Activated CD4-positive, CD25-positive, alpha-beta regulatory T cell treated with anti-CD3 and anti-CD28 coated beads, Interleukin-2, amount 50 U/mL, for 72 hours (primary cell): ENCODE measurements at regions not wholly inside any gene's neighbourhood (a gene's known extent, or its start where the extent isn't known, plus 50 kb on each side); places are given as distances from the start of the nearest gene placed in this dataset.

Source experiments
- DNase-seq: peaks from one replicate; pipeline ENCODE4 v3.0.0; 2021

DNA sequence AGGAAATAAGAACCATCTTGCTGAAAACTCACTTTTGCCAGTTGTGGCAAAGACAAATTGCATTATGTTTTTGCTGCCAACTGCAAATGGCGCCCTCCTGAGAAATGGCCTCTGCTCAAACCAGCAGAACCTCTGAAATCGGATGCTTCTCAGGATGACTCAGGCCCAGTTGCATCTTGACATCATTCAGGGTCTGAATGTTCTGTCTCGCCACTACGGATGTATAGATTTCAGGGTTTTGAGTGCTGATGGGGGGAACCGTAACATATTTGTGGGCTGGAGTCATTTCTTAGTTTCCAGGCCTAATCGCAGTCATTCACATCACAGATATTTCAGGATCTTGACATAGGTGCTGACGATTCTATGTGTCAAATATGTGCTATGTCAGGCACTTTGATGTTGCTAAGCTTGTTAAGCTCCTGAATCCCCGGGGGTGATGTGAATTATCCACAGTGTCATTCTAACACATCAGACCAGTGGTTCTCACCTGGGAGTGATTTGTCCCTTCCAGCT, 207.1 kb downstream of the NFATC2 start:
- DNase-seq: no peak

DNA sequence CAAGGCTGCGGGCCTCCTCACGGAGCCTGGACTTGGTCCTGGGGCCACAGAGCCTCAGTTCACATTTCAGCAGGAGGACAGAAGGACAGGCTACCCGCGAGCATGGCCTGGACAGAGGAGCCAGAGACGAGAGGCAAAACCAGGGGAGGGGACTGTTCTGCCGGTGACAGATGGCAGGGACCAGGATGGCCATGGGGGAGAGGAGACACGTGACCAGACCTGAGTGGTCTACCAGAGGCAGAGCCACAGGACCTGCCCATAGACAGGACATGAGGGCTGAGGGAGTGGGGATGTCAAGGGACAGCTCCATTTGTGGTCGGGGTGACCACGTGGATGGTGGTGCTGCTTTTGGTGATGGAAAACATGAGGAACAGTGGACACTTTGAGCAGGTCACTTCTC, 207.9 kb downstream of the NFATC2 start:
- DNase-seq: no peak

DNA sequence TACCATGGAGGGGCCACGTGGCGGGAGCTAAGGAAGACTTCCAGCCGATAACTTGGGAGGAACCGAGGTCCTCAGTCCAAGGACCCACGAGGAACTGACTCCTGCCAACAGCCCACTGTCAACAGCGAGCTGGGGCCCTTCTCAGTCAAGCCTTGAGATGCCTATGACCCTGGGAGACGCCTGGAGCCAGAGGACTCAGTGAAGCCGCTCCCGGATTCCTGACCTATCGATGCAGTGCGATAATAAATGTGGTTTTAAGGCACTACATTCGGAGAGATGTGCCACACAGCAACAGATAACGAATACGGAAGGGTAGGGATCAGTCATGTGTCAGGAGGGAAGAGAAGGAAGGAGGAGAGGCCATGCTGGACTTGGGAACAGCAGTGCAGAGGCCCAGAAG, 208.5 kb downstream of the NFATC2 start:
- DNase-seq: no peak

DNA sequence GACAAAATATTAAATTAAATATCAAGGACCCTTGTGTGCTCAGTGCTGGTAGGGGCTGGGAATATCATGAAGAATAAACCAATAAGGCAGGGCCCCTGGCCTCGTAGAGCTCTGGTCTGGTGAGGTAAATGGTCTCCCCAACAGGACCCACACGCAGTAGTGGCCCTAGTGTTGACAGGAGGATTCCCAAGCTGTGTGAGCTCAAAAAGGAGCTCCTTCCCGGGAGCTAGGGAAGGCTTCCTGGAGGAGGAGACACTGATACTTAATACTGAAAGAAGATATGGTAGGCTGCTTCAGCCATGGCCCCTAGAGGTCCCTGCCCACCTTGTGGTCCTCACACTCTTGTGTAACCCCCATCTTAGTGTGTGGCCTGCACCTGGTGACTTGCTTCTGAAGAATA, 209.1 kb downstream of the NFATC2 start:
- DNase-seq: no peak

DNA sequence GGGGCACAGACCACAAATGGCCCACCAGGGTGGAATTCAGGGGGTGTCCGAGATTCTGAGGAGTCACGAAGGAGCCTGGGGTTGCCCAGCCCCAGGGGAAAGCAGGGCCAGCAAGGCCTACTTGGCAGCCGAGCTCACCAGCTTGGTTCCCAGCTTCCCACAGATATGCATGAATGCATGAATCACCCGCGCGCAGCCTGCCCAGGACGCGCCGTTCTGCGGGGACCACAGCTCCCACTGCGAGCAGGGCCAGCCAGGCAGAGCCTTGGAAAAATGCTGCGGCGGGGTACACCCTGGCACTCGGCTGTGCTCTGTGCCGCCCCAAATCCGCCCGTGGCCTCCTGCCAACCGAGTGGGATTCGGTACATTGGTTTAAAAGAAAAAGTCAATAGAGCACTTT, 211.0 kb downstream of the NFATC2 start:
- no peak for DNase-seq

DNA sequence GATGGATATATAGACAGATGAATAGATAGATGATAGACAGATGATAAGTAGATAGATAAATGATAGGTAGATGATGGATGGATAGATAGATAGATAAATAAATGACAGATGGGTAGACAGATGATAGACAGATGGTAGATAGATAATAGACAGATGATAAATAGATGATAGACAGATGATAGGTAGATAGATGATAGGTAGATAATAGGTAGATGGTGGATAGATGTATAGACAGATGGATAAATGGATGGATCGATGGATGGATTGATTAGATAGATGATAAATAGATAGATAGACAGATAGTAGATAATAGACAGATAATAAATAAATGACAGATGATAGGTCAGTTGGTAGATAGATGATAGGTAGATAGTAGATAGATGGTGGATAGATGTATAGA, 212.7 kb downstream of the NFATC2 start:
- DNase-seq: no peak

DNA sequence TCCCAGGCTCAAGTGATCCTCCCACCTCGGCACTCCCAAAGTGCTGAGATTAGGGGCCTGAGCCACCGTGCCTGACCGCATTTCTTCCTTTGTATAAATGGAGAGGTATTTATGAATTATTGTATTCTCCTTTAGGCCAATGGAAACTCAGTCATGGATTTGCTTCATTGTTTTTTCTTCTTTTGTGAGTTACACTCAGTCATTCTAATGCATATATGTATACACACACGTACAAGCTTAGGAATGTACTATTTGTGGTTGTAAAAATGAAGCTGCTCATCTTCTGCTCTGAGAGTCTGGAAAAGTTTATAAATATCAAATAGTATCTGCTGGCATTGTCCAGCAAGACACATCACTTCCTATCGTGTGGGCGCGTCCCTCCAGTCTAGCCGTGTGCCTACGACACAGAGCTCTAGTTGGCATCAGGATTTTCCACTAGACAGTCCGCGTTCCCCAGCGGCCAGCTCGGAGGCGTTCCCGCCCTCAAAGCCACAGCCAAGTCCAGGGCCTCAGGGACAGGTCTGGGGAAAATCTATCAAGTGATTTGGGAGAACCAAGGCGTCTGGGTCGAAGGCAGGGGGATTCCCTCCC, 215.2 kb downstream of the NFATC2 start:
- DNase-seq: no peak

DNA sequence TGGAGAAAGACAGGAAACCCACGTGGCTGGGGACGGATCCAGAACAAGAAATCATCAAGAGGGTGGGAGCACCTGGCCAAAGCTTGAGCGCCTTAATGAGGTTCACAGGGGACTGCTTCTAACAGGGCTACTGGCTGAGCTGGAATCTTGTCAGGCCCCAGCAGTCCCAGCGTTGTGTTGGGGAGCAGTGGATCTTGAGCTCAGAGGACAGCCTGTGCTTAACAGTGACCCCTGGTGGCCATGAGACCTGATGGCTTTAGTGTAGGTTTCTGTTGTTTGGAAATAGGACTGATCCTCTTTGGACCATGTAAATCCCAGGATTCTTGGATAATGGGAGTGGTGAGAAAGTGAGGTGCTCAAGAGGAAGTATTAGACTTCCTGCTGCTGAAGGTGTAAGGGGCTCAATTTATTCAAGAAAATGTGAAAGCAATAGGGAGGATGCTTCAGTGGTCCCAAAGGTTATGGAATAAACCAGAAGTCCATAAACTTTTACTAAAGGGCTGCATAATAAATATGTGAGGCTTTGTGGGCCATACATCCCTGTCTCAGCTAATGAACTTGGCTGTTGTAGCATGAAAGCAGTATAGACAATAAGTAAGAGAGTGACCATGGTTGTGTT, 216.2 kb downstream of the NFATC2 start:
- DNase-seq: no peak

DNA sequence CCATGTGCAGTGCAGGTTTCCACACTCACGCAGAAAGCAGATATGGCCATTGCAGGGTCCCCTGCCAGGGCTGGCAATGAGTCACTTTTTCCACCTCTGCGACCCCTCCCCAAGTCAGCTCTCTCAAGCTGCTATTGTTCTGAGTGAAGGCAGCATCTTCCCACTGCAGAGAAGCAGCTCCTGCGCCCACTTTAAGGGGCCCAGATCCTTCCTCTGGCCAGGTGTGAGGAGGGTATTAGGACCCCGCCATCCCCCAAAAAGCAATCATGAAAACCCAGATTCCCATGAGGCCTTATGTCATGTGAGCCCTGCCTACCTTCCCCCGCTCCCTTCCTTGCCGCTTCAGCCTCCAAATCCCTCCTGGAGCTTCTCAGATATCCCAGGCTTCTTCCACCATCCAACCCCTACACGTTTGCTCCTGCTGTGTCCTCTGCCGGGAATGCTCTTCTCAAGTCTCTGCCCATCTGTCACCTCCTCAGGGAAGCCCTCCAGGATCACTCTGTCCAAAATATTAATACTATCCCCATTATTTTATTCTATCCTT, 220.3 kb downstream of the NFATC2 start:
- DNase-seq: no peak

DNA sequence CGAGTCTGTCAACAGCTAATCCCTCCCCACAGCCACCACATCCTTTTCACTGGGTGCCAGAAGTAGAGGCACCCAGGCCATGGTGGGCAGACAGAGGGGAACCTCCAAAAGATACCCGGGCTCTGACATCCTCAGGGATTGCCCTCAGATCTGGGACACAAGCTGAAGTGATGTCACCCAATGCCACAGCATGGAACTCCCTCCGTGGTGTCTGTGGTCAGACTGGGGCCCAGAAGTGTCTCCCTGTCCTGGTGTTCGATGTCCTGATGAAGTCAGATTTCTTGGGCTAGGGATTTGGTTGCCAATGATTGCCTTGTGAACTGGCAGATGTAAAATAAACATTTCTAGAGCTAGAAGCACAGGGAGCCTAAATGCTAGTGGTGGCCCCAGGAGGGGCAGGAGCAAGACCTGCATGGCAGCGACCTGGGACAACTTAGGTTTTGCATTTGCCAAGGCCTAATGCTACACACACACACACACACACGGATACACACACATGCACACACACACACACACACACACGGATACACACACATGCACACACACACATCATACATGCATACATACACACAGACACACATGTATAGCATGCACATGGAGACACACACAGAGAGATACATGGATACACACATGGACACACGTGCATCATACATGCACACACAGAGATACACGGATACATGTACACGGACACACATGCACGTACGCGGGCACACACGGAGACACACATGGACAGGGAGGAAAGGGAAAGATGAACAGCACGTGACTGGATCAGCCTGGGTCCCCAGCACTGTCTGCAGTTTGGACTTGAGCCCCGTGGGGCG, 221.0 kb downstream of the NFATC2 start:
- no peak for DNase-seq

DNA sequence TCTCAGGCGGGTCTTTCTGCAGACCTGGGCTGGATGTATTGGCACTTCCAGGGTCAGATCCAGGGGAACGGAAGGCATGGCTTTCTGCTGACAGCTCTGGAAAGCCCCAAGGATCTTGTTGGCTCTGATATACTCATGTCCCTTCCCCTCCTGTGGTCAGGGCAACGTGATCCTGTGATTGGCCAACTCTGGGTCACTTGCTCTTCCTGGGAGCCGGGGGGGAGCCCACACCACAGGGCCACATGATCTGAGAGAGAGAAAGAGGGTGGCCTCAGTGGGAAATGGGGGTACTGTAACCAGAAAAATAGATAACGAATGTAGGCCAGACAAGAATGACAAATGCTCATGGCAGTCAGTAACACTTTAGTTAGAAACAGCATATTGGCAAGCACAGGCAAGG, 223.0 kb downstream of the NFATC2 start:
- no peak for DNase-seq

DNA sequence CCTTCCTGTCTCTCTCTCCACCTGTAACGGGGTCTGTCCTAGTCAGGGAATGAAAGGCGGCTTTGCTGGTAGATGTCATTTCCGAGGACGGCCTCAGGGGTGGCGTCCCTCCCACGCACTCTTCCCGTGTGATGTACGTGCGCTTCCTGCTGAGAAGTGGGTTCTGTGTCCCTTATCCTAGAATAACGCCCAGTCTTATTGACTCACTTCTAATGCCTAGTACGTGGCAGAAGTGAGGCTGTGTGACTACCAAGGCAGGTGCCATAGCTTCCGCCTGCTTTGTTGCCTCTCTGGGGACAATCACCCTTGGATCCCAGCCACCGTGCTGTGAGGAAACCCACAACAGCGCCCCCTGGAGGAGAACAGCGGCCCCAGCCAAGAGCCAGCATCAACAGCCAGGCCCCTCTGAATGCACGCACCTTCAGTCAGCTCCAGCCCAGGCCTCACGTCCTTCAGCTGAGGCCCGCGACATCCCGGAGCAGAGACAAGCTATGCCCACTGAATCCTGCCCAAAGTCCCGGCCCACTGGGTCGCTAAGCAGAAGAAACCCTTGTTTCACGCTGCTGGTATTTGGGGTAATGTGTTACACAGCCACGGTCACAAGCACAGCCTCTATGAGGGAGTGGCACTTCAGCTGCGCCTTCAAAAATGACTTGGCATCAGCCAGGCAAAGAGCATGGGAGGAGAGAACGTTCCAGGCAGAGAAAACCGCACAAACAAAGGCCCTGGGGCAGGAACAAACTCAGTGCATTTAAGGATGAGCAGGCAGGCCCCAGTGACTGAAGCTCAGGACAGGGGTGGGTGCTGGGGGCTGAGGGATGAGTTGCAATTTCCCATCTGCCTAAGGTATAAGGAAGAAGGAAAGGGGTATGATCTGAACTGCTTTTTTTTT, 224.2 kb downstream of the NFATC2 start:
- peak; percentile 63 for DNase-seq

DNA sequence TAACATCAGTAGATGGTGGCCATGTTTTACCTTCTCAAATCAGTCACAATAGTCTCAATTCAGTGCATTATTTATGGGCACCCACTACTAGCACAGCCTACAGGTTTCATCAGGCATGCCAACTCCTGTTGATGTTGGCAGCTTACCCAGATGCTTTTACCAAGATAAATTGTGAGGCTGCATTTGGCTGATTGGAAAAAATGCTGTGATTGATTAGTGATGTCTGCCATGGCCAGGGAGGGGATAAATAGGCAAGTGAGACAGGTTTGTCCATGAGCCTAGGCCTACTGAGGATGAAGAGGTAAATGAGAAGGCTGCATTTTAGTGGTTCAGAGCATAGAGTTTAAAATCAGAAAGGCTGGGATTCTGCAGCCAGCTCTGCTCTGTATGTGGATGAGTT, 227.1 kb downstream of the NFATC2 start:
- DNase-seq: no peak

DNA sequence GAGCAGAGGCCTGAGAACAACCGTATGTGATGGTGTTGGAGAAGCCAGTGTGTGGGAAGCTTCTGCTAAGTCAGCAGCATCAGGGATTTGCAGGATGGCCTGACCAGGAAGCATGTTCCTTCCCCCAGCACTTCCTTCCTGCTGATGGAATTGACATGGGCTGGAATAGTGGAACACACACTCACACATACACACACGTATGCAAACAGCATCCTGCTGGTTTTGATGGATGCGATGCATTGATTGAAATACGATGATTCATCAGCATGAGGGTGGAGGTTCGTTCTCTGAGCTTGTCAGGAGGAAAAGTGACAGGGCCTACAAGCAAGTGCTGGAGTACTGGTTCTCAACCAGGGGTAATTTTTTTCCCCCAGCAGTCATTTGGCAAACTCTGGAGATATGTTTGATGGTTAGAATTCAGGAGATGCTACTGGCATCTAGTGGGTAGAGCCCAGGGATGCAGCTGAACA, 229.1 kb downstream of the NFATC2 start:
- no peak for DNase-seq

DNA sequence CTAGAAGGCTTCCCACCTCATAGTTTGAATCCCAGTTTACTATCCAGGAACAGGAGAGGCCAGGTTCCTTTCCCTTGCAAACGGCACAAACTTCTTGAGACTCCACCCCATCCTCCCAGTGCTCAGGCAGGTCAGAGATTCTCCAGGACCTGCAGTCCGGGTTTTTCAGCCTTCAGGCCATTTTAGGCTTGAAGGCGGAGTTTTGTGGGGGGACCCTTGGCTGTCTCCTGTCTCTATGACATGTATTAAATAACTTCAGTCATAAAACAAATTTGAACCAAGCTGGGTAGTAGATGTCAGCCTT, 230.1 kb downstream of the NFATC2 start:
- DNase-seq: no peak

DNA sequence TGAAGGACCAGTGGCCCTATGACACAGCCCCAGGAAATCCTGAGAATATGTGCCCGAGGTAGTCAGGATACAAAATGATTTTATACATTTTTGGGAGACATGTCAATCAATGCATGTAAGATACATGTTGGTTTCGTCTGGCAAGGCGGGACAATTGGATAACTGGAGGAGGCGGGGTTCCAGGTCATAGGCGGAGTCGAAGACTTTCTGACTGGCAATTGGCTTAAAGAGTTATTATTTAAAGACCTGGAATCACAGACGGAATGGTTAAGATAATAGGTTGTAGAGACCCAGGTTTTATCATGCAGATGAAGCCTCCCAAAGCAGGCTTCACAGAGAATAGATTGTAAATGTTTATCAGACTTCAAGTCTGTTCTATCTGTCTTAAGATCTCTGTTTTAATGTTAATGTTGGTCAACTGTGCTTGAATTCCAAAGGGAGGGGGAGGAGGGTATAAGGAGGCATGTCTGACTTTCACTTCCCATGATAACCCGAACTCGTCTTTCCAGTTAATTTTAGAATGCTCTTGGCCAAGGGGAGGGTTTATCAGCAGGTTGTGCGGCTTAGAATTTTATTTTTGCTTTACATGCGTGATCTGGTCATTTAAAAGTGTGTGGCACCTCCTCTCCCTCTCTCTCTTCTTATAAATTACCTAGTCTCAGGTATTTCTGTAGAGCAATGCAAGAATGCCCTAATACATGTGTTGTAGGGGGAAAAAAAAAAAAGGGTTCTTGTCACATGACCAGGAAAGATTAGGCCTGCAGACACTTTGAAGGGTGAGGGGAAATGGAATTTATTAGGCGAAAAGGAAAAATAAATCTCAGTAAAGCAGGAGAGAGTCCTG, 230.7 kb downstream of the NFATC2 start:
- DNase-seq: no peak

DNA sequence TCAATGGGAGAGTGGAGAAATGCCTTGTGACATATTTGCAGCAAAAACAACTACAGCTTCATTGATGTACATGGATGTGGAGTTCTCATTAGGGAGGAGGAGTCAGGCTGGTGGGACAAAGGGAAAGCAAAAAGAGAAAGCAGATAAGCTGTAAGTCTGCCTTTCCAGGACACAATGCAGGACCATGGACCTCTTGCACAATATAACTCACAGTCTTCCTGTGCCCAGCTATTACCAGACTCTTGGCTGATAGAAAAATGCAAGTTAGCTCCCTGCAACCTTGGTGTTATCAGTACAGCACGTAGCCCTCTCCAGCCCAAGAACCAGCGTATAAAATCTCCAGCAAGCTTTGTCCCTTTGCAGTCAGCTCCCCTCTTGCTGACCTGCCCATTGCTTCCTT, 232.3 kb downstream of the NFATC2 start:
- DNase-seq: no peak

DNA sequence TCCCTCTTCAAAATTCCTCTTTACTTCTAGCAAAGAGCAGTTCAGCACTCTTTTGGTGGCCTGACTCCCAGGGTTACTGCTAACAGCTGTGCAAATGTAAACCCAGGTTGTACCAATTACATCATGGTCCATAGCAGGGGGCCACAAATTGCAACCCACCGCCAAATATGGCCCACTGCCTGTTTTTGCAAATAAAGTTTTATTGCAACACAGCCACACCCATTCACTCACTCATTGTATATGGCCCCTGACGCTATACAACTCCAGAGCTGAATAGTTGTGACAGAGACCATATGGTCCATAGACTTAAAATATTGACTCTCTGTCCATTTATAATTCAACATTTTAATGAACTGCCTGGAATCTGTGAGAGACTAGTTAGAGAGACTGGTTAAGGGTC, 233.4 kb downstream of the NFATC2 start:
- no peak for DNase-seq

DNA sequence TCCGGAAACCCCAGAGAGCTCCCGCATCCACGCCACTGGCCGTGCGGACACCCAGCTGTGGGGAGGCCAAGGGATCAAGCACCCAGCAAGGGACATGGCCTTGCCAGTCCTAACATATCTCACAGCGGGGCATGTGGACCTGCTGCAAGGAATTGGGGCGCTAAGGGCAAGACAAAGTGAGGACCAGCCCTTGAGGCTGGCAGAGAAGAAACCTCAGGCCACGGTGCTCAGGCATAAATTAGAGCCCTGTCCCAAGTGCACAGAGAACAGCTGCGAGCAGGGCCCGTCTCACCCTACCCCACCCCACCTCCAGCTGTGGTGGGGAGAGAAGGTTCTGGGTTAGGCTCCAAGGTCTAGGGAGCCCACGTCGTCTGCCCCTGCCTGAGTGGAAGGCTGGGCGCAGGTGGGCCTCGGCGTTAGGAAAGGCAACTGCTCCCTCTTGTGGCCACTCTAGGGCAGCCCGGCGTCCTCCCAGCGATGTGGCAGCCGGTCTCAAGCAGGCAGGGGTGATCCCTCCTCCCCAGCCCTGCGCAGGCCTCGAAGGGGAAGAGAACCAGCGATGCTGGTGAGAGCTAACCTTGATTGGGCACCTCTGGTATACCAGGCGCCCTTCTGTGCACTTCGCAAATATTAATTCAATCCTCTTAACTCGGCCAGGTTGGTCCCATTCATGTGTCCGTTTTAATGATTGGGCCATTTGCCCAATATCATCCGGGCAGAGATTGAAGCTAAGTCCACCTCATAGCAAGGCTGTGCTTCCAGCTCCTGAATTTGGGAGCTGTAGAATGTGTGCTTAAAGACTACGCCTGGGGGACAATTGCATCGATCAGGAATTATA, 235.8 kb downstream of the NFATC2 start:
- peak; percentile 70 for DNase-seq

DNA sequence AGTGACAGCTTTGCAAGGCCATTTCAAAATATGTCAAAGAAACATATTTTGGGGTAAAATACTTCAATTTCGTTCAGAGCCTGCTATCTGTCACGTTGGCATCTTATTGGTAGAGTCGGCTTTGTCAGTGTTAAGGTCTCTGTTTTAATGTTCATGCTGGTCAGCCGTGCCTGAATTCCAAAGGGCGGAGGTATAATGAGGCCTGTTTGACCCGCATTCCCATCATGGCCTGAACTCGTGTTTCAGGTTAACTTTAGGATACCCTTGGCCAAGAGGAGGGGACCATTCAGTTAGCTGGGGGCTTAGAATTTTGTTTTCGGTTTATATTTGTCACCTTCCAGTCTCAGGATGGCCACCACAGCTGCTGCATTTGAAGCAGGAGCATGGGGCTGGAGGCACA, 236.4 kb downstream of the NFATC2 start:
- DNase-seq: no peak
